GM20000 (cell line): ENCODE measurements at regions not wholly inside any gene's neighbourhood (a gene's known extent, or its start where the extent isn't known, plus 50 kb on each side); places are given as distances from the start of the nearest gene placed in this dataset.
"Not testable (repeated sequence)": the region's sequence is repeated elsewhere in the genome, so short reads cannot be mapped to it uniquely, and the experiment has no call there.

Source experiments
- DNase-seq: peaks from one replicate; pipeline ENCODE4 v3.0.0; 2012; ENCODE audit warnings: low spot score
- TF ChIP-seq, protein P1 (sequence below): IDR thresholded peaks from 2 replicates; pipeline ENCODE4 v1.5.1; 2012; ENCODE audit warnings: mild to moderate bottlenecking, control low read depth; ENCODE audit errors: extremely low read depth, missing control alignments

DNA sequence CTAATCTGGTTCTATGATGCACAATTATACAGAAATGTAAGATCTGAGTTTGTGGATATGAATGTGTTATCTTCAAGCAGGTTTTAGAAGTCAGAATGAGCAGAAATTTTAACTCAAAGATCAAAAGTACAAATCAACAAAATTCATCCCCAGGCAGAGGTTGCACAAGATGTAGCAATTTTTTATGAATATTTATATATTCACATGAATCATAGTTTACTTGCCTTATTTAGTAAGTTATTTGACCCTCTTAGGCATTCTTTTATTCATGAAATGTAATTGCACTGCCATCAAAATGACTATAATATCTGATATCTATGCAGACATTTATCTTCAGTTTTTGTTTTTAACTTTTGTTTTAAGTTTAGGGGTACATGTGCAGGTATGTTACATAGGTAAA, 103.1 kb upstream of the DAZL start:
- DNase-seq, result no peak
- TF ChIP-seq, protein P1, sequence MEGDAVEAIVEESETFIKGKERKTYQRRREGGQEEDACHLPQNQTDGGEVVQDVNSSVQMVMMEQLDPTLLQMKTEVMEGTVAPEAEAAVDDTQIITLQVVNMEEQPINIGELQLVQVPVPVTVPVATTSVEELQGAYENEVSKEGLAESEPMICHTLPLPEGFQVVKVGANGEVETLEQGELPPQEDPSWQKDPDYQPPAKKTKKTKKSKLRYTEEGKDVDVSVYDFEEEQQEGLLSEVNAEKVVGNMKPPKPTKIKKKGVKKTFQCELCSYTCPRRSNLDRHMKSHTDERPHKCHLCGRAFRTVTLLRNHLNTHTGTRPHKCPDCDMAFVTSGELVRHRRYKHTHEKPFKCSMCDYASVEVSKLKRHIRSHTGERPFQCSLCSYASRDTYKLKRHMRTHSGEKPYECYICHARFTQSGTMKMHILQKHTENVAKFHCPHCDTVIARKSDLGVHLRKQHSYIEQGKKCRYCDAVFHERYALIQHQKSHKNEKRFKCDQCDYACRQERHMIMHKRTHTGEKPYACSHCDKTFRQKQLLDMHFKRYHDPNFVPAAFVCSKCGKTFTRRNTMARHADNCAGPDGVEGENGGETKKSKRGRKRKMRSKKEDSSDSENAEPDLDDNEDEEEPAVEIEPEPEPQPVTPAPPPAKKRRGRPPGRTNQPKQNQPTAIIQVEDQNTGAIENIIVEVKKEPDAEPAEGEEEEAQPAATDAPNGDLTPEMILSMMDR, result no peak

DNA sequence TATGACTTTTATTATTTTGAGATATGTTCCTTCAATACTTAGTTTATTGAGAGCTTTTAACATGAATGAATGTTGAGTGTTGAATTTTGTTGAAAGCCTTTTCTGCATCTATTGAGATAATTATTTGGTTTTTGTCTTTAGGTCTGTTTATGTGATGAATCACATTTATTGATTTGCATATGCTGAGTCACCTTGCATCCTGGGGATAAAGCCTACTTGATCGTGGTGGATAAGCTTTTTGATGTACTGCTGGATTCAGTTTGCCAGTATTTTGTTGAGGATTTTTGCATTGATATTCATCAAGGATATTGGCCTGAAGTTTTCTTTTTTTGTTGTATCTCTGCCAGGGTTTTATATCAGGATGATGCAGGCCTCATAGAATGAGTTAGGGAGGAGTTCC, 106.5 kb upstream of the DAZL start:
- not testable (repeated sequence) for DNase-seq

DNA sequence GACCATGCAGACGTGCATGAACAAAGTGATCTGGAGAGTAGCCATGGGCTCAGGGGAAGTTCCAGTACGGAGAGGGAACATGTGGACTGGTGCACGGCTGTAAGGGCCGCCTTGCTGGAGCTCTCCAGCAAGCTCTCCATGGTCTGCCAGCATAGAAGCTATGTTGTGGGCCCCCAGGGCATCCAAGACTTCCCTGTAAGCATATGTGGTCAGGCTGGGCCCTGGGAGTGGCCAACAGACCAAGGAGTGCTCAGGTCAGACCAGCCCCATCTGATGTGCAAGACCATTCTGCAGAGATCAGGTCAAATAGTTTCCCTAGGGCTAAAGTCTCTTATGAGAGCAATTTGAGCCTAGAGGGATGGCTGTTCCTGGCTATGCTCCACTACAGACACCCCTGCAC, 110.1 kb upstream of the DAZL start:
- TF ChIP-seq, protein P1, result no peak
- DNase-seq, result no peak

DNA sequence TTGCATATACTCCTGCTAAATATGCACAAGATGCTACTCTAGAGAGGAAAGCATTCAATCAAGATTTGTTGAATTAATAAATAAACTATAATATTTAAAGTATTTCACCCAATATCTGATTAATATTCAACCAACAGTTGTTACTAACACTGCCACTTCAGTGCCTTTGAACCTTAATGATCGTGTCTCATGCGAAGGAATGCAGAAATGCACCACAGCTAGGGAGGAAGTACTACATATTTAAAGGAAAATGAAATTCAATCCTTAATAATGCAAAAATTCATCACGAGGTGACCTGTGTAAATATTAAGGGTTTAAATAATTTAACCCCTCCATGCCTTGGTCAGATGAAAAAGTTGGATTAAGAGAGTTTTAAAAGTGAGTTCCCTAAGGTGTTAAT, 114.2 kb upstream of the DAZL start:
- TF ChIP-seq, protein P1, result no peak
- no peak for DNase-seq

DNA sequence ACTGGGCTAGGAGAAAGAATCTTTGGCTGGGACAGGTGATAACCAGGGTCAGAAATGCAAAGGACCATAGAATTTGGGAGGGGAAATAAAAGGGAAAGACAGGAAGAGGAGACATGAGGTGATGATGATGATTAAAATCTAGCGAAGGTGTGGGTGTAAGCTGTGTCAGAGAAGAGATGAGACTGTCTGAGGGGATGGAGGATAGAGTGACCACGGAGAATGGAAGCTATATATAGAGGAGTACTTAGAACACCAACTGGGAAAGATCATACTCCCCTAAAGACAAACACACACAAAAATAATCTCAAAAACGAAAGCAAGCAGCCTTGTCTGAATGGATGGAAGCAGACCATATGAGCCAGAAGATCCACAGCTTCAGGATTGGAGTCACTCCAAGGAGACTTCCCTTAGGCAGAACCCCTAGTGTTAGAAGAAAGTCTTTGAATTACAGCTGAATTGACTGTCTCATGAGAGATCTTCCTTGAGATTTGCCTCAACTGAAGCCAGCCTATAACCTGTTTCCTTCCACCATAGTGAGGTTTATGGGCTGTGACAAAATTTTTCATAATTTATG, 115.2 kb upstream of the DAZL start:
- TF ChIP-seq, protein P1, result no peak
- DNase-seq, result no peak

DNA sequence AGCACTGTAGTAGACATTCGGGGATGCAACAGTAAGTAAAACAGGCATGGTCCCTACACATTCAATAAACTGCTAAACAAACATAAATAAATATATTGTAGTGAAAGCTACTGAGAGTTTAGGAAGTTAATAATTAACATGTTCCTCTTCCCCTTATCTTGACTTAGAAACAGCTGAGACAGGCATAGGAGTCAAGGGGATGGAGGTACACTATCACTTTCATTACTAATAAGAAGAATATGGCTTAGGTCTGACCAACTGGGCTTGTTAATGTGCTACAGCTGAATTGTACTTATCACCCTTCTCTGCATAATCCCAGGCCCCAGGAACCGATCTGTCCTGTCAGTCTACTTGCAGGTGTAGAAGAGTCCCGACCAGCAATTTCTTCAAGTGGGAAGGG, 116.3 kb upstream of the DAZL start:
- DNase-seq, result peak; percentile 19

DNA sequence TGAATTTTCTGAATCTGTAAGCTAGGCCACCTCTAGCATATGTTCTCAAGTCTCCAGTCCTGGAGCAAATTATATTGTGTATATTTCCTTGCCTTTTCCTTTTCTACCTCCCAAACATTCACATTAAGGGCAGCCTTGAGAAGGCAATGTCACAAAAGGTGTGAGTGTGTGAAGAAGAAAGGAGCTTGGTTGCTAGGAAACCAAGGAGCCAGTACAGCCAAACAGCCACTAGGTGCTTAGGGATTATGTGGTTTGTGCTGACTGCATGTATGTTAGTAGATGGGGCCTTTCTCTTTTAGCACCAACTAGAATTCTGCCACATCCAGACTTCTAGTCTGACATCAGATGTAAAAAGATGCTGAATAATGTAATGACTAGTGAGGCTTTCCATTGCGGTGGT, 118.8 kb upstream of the DAZL start:
- DNase-seq, result no peak
- TF ChIP-seq, protein P1, result no peak

More for the DNA sequence above, 116.3 kb upstream of the DAZL start:
- TF ChIP-seq, protein P1, result no peak

DNA sequence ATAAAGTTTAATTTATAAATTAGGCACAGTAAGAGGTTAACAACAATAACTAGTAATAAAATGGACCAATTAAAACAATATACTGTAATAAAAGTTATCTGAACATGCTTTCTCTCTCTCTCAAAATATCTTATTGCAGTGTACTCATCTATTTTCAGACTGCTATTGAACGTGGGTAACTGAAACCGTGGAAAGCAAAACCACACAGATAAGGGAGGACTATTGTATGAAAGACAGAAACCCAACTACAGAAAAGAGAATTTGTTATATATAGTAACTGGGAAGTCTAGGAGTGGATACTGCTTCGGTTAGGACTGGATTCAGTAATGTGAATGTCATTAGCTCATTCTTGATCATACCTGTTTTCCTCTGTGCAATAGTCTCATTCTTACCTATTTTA, 119.3 kb upstream of the DAZL start:
- DNase-seq, result no peak
- TF ChIP-seq, protein P1, result no peak
